GM18519 (cell line): ENCODE measurements at regions not wholly inside any gene's neighbourhood (a gene's known extent, or its start where the extent isn't known, plus 50 kb on each side); places are given as distances from the start of the nearest gene placed in this dataset.

ENCODE experiments used
- ATAC-seq: cut with Tn5 transposase; IDR thresholded peaks from one replicate; pipeline ENCODE4 v1.9.1; 2021; ENCODE audit warnings: mild to moderate bottlenecking, moderate library complexity; ENCODE audit not compliant: unreplicated experiment, low FRiP score

DNA sequence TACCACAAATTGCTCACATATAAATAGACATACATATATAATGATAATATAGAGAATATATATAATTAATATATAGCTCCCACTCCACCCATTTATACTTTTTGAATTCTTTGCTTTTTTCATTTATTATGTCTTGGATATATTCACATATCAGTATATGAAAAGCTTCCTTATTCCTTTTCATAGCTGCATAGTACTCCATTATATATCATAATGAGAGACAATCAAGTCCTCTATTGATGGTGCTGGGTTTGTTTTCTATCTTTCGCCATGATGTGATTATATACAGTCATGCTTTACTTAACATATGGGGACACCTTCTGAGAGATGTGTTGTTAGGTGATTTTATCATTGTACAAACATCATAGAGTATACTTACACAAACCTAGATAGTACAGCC is 51.6 kb upstream of the ELL2 start:
- ATAC-seq, result no peak

DNA sequence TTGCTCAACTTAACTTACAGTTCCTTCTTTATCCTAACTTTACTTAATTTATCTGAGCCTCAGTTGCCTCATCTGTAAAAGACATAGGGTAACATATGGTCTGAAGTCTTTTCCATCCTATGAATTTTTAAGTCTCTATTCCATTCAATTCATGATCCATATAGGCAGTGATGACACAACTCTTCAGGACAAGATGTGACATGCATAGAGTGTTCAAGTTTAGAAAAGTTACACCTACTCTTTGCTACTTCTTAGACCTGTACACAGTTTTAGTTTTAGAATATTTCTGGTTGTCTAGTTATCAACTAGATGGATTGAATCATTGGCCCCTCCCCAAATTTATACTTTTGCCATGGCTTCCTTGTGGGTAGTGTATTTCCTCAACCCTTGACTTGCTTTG is 50.7 kb upstream of the ELL2 start:
- ATAC-seq, result no peak
